GM12873 (cell line): ENCODE measurements at regions not wholly inside any gene's neighbourhood (a gene's known extent, or its start where the extent isn't known, plus 50 kb on each side); places are given as distances from the start of the nearest gene placed in this dataset.

Source experiments
- TF ChIP-seq, protein P1 (sequence below): IDR thresholded peaks from 2 replicates; pipeline ENCODE4 v1.5.1; 2012; ENCODE audit warnings: low read depth, mild to moderate bottlenecking, moderate library complexity, low read length, control low read depth; ENCODE audit not compliant: insufficient read depth; ENCODE audit errors: missing control alignments

DNA sequence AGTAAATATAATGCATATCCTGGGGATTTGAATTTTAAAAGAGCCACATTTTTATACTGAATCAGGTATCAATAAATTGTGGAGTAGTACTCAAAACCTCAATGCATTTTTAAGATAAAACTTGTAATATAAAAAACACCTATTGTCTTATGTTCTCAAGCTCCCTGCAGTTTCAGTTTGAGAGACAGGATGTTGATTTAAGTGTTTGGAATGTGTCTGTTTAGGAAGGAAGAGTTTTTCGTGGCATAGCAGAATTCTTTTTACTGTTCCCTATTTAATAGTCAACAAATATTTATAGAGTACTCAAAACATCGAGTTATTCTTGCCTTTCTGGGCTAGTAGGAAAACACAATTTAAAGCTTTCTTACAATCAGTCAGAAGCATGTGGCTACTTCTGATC is 146.1 kb upstream of the BCHE start:
- TF ChIP-seq, protein P1, sequence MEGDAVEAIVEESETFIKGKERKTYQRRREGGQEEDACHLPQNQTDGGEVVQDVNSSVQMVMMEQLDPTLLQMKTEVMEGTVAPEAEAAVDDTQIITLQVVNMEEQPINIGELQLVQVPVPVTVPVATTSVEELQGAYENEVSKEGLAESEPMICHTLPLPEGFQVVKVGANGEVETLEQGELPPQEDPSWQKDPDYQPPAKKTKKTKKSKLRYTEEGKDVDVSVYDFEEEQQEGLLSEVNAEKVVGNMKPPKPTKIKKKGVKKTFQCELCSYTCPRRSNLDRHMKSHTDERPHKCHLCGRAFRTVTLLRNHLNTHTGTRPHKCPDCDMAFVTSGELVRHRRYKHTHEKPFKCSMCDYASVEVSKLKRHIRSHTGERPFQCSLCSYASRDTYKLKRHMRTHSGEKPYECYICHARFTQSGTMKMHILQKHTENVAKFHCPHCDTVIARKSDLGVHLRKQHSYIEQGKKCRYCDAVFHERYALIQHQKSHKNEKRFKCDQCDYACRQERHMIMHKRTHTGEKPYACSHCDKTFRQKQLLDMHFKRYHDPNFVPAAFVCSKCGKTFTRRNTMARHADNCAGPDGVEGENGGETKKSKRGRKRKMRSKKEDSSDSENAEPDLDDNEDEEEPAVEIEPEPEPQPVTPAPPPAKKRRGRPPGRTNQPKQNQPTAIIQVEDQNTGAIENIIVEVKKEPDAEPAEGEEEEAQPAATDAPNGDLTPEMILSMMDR: no peak

DNA sequence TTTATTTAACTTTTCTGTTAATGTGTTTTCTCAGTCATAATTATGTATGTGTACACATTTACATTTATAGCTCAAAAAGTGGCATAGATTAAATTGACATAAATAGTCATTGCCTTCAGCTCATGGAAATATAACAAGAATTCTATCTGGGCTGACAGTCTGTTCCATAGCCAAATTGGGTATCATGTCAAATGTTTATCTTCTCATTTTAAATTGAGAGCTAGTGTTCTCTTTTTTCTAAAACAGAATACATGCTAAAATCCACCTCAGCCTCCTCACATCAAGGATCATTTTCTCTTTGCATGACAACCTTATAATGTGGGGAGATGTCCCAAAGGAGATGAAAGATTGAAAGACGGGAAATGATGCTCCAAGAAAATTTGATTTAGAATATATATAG is 144.1 kb upstream of the BCHE start:
- TF ChIP-seq, protein P1: no peak

DNA sequence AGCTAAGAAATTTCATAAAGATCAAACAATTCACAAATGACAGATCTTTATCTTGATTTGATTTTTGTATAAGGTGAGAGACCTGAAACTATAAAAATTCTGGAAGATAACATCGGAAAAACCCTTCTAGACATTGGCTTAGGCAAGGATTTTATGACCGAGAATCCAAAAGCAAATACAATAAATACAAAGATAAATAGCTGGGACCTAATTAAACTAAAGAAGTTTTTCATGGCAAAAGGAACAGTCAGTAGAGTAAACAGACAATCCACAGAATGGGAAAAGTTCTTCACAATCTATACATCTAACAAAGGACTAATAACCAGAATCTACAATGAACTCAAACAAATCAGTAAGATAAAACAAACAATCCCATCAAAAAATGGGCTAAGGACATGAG is 116.9 kb upstream of the BCHE start:
- TF ChIP-seq, protein P1: no peak

DNA sequence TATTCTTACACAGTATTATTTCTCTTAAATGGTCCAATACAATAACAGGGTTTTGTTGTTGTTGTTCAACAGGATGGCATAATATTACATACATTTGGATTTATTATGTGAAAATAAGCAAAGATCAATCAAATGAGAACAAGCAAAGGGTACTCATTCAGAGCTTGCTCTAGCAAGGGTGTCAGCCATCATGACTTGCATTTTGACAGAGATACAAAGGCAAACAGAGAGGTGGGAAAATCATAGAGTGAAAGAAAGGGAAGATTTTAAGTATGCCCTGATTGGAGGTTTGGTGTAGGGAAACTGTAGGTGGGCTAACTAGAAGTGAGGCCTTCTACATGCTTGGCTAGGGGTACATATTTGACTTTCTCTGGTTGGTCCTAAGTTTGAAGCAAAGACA is 109.1 kb upstream of the BCHE start:
- TF ChIP-seq, protein P1: no peak

DNA sequence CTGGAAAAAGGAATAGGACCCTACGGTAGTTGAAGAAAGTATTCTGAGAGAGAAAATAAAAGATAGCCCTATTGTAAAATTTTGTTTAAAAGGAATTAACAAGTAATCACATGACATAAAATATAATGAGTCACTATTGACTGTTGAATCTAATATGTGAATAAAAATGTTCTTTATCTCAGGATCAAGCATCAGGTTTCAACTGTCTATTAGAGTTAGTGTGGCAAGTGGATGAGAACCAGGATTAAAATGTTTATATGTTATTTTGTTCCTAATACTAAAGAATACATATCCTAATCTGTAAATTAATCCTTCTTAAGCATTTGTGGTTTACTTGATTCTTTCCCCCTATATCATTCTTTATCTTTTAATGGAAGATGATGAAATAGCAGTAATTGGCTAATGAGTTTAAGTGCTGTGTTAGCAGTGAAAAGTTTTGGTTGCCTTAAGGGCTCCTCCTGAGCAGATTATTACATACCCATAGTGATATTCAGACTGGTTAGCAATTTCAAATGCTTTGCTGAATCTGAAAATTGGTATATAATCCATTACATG is 101.8 kb upstream of the BCHE start:
- TF ChIP-seq, protein P1: no peak

DNA sequence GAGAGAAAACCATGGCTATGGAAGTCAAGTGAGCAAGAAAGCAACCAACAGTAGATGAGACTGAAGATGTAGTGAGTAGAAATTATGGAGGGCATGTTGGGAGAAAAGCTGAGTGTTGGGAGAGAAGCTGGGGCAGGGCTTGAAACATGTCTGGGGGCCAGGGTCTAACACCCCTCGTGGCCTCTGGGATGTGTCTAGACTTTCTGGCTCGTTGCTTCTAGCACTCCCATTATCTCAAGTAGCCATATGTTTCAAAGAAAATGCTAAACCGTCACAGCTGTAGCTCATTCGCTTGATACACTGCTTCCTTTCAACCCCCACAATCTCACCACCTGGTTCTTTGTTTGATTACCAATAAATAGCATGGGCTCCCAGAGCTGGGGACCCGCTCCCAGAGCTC is 83.8 kb upstream of the BCHE start:
- TF ChIP-seq, protein P1: no peak

DNA sequence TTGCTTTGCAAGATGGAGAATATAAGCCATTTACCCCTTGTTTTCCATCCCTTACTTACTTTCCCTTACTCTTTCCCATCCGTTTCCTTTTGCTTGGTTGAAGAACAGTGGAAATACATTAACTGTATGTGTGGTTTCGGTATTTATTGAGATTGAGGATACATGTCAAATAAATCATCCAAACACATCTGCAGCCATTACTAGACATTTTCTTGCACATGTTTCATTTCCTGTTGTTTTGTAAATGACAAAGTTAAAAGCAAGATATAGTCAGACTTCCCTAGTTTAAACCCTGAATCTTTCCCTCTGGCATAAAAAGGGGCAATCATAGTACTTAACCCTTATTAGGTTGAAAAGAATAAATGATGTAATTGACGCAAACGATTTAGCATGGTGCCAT is 82.1 kb upstream of the BCHE start:
- TF ChIP-seq, protein P1: no peak

DNA sequence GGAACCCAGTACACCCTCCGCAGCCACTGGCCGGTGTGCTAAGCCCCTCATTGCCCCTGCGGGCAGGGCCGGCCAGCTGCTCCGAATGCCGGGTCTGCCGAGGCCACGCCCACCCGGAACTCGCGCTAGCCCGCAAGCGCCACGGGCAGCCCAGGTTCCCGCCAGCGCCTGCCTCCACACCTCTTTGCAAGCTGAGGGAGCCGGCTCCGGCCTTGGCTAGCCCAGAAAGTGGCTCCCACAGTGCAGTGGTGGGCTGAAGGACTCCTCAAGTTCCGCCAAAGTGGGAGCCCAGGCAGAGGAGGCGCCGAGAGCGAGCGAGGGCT is 81.4 kb upstream of the BCHE start:
- TF ChIP-seq, protein P1: no peak
